GM08714 (cell line): ENCODE measurements at regions not wholly inside any gene's neighbourhood (a gene's known extent, or its start where the extent isn't known, plus 50 kb on each side); places are given as distances from the start of the nearest gene placed in this dataset.
"Not testable (repeated sequence)": the region's sequence is repeated elsewhere in the genome, so short reads cannot be mapped to it uniquely, and the experiment has no call there.

ENCODE experiments used
- H3K4me3 ChIP-seq: fragments of 200-500 bp; sonication (Bioruptor generic); 2 replicates; pipeline ENCODE4 v1.5.1; 2014; ENCODE audit warnings: mild to moderate bottlenecking, low read length, inconsistent platforms
- ZNF274 ChIP-seq: IDR thresholded peaks from 2 replicates; pipeline ENCODE4 v1.6.1; 2012; ENCODE audit warnings: mild to moderate bottlenecking, low read depth, low read length

DNA sequence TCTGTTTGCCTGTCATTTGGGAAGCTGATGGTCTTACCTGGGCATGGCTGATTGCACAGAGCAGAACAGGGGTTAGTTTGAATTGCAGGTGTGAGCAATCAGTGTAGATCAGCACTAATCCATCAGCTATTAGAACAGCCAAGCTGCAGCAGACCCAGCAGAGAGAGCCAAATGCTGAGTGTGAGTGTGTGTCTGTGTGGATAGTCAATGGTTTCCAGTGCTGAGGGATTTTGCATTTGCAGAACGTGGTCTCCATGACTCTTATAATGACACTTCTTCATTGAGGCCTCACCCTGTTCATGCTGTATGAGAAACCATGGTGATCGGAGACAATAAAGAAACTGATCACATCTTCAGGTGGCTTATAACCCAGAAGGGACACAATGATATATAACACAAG is 312.1 kb downstream of the SOX2 start:
- H3K4me3 ChIP-seq, result no peak overlapping the region
- TF ChIP-seq ZNF274, result no peak

DNA sequence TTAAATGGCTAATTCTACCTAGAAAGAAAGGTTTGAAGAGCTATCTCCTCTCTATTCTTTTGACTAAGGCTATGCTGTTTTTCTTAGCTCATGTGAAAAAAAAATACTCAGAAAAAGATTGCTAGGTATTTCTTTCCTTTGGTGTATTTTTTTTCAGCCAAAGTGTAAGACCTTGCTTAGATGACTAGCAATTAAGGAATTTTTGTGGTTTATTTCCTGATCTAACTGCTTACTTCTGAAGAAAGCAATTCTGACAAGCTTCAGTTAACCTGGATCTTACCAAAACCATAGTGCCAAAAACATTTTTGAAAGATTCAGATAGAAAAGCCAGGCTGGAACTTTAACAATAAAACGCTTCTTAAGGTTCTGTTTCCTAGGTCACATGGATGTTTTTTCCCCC is 315.6 kb downstream of the SOX2 start:
- H3K4me3 ChIP-seq, result no peak overlapping the region
- no peak for TF ChIP-seq ZNF274

DNA sequence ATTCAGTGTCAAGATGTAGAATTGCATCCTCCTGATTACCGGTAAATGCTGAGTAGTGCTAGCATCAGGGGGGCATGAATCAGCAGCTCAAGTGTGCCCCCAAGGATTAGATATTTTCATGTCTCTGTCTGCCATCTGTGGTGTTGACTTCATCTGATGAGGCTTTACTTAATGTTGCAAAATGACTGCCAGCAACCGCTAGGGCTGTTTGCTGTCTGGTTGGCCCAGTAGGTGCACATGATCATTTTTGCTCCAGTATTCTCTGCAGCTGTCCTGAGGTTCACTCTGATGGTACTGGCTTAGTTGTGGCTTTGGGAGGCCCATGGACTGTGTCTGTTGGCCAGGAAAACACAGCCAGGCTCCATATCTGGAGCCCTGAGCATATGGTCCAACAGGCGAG is 316.4 kb downstream of the SOX2 start:
- TF ChIP-seq ZNF274, result no peak
- no peak overlapping the region for H3K4me3 ChIP-seq

DNA sequence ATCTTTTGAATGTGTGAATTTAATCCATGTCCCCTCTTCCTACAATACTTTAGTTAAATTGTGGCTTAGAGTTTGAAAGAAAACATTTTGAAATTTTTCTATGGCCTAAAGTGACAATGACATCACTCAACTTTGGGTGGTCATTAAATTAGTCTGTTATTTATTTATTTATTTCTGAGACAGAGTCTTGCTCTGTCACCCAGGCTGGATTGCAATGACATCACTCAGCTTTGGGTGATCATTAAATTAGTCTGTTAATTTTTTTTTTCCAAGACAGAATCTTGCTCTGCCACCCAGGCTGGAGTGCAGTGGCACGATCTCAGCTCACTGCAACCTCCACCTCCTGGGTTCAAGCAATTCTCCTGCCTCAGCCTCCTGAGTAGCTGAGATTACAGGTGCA is 322.5 kb downstream of the SOX2 start:
- H3K4me3 ChIP-seq, result not testable (repeated sequence)

DNA sequence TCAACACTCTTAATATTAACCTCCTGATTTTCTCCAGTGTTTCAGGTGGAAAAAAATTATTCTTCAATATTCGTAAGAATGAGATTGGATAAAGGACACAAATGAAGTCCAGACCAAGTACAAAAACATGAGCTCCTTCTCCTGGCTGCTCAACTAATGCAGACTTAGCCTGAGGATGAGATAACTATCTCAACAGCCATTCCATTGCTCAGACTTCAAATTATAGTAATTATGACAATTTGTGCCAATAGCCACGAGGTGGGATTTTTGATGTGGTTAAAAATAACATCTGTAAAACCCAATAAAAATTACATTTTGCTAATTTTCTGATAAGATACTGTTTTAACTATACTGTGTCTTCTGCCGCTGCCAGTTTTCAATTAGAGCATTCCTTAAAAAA is 323.6 kb downstream of the SOX2 start:
- no peak overlapping the region for H3K4me3 ChIP-seq
- no peak for TF ChIP-seq ZNF274

DNA sequence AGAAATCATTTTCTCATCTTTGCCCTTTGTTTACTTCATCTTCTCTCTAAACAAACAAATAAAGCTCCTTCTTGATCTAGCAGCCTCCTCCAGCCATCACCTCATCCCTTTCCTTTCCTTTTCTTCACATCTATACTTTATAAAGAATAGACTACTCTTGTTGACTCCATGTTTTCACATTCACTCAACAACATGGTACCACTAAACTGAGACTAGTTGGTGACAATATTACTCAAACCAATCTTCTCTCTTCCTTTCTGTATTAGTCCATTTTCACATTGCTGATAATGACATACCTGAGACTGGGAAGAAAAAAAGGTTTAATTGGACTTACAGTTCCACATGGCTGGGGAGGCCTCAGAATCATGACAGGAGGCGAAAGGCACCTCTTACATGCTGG is 324.7 kb downstream of the SOX2 start:
- no peak for TF ChIP-seq ZNF274
- no peak overlapping the region for H3K4me3 ChIP-seq

DNA sequence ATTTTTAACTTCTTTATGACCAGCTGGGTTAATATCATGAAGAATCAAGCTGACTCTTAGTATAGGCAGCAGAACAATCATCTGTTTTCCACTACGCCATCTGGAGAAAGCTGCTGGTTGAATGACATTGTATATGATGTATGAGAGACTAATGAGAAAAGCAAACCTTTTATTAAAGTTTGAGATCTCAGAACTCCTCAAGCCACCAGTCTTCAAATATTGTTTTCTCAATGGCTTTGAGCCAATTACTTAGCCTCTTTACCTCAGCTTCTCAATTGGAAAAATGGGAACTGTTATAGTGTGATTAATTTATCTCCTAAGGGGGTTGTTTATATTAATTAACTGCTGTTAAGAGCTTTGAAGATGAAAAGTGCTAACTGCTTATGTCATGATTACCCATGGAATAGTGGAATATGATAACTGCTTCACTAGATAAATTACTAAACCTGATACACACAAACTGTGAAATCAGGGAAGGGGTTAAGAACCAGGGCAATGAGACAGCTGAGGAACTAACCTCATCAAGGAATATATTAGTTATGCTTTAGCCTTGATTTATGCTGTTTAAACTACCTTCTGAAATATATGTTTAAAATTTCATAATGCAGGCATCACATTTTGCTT is 330.1 kb downstream of the SOX2 start:
- TF ChIP-seq ZNF274, result no peak
- H3K4me3 ChIP-seq, result no peak overlapping the region

DNA sequence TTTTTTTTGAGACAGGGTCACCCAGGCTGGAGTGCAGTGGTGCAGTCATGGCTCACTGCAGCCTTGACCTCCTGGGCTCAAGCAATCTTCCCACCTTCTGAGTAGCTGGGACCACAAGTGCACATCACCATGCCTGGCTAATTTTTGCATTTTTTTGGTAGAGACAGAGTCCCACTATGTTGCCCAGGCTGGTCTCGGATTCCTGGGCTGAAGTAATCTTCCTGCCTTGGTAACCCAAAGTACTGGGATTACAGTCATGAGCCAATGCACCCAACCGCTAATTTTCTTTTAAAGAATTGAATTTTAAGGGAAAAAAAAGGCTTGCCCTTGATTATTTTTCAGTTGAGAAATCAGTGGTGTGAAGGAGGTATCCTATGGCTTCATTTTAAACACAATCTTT is 334.0 kb downstream of the SOX2 start:
- H3K4me3 ChIP-seq, result no peak overlapping the region
- TF ChIP-seq ZNF274, result no peak

DNA sequence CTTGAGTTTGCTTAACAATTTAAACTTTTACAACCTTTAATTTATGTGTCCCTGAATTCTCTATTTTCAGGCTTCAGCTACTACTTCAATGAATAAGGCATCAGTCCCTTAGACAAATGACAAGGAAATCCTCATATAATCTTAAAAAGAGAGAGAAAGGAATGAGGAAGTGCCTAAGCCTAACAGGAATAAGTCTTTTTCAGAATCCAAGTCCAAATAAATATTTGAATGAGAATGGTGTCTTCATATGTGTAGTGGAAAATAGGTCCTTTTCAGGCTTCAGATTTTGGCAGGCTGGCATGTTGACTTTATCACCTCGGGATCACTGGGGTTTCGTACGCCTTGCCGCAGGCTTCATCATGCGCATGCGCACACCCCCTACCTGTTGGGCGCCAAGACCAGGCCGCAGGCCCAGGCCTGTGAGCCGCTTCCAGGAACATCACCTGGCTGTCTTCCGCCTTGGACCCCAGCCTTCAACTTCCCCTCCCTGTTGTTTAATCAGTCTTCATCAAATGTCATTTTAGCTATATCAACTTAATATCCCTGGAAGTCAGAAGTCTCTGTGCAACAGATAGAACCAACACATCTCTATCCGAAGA is 334.5 kb downstream of the SOX2 start:
- TF ChIP-seq ZNF274, result no peak
- H3K4me3 ChIP-seq, result no peak overlapping the region

DNA sequence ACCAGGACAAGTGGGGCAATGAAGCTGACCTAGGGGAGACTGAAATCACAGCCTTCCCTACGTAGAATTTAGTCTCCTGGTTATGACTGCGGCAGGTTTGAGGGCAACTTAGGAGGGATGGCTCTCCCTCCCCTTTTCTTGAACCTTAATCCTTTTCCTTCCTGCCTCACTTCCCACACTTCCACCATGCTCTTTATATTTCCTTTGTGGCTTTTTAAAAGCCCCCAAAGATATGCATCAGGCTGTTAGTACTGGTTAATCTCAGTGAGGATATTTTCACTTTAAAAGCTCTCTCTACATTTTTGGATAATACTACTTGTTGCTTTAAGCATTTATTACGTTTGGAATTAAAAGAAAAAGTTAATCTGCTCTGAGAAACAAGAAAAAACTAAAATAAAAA is 339.2 kb downstream of the SOX2 start:
- H3K4me3 ChIP-seq, result no peak overlapping the region
- TF ChIP-seq ZNF274, result no peak

DNA sequence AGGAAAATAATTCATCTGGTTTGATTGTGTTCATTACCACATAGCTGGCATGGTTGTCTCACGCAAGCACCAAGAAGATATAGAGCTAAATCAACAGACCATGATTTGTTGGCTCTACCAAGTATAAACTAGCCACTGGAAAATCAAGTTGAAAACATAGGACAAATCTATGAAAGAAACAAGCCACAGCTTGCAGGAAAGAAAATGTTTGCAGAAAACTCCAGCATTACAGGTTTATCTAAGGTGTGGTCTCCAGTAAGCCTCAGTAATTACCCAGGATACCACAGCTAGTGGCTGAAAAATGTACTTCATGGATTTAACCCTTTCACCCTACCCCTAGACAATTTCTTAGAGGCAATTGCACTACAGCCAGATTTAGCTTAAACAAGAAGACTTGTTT is 340.6 kb downstream of the SOX2 start:
- TF ChIP-seq ZNF274, result no peak
- no peak overlapping the region for H3K4me3 ChIP-seq

DNA sequence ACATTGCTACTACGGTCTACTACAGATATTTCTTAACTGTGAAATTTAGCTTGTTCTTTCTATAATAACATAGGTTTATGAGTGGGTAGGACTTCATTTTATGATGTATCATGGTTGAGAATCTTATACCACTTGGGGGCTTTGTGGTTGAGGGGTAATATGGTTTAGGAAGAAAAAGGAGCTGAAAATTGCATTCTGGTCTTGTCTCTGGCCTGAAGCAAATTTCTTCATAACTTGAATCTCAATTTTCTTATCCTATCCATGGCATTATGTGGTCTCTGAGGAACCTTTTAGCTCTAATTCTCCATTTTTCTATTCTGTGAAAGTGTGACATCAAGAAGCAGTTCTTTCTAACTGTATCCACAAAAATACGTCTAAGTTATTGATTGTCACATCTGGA is 341.0 kb downstream of the SOX2 start:
- no peak overlapping the region for H3K4me3 ChIP-seq
- no peak for TF ChIP-seq ZNF274

DNA sequence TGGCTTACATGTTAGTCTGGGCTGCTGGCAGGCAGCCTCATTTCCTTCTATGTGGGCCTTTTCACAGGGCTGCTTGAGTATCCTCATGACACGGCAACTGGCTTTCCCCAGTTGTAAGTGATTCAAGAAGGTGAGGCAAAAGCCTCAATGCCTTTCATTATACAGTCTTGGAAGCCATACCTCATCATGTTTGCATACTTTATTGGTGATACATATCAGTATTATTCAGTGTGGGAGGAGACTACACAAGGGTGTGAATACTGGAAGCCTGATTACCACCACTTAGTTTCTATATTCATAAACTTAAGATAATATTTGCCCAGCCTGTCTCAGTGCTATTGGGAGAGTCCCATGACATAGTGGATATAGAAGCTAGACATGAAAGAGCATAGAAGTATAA is 346.8 kb downstream of the SOX2 start:
- no peak overlapping the region for H3K4me3 ChIP-seq
- TF ChIP-seq ZNF274, result no peak

DNA sequence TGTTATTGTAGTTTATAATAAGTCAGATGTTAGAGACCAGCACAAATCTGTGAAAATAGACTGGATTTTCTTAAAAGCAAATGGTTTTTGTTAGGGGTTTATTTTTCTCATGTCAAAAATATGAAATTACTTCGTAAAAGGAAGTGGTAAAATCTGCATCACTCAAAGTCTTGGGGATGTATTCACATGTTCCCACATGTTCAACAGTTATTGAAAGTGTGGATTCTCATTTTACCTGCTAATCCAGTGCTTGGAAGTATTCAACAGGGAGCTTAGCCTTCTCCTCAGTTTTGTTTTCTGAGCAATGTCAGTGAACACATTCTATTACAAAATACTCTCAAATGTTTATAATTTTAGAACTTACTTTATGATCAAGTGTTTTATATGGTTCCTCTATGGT is 352.0 kb downstream of the SOX2 start:
- no peak overlapping the region for H3K4me3 ChIP-seq
- no peak for TF ChIP-seq ZNF274

DNA sequence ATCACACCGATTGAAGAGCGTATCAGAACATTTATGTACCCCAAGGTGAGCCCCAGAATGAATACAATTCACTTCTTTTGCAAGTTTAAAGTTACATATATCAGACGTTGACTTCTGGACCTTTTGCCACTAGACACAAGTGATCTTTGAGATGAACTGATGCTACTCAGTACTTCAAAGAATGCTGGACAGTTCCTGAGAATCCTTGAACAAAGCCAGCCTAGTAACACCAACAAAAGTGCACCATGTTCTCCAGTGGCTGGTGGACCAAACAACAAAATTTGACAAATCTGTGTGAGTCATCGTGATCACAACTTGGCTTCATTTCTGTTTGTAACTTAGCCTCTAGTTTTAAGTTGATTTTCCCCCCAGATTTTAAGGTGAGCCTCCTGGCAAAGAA is 355.7 kb downstream of the SOX2 start:
- no peak for TF ChIP-seq ZNF274
- H3K4me3 ChIP-seq, result no peak overlapping the region

DNA sequence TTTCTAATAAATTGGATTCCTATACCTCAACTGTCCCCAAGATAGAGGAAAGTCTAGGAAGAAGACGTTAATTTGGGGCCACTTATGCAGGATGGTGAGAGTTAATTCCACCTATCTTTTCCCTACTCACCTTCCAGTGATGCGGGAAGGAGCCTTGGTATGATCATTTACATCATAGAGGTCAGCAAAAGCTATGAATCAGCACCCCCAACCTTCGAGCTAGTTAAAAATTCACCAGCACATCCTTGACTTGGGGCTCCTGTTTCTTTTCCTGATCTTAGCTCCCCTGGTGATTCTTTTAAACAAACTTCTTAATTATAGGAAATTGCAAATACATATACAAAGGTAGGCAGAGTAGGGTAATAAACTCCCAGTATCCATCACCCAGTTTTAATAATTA is 366.6 kb downstream of the SOX2 start:
- no peak overlapping the region for H3K4me3 ChIP-seq
- no peak for TF ChIP-seq ZNF274
